Liver (tissue), 8 donors: ENCODE measurements at regions not wholly inside any gene's neighbourhood (a gene's known extent, or its start where the extent isn't known, plus 50 kb on each side); places are given as distances from the start of the nearest gene placed in this dataset.

Source experiments
- DNase-seq: peaks from one replicate; pipeline ENCODE4 v3.0.0-alpha.2; 2017; ENCODE audit warnings: low spot score
- H3K27ac ChIP-seq, 2 donors: one replicate each; pipeline ENCODE4 v1.7.0; 2013; ENCODE audit warnings: inconsistent platforms in 2 of 2, low read length in 2 of 2, control low read depth in 1 of 2, low read depth in 1 of 2, mild to moderate bottlenecking in 1 of 2
- H3K27me3 ChIP-seq, 4 donors: one replicate each; pipeline versions ENCODE4 v1.6.1 to v1.7.0; 2013; ENCODE audit warnings: low read length in 3 of 4, inconsistent platforms in 1 of 4, mild to moderate bottlenecking in 1 of 4, moderate library complexity in 1 of 4; ENCODE audit not compliant: control insufficient read depth in 4 of 4, insufficient read depth in 4 of 4
- H3K36me3 ChIP-seq, 4 donors: one replicate each; pipeline versions ENCODE4 v1.6.1 to v1.7.0; 2013; ENCODE audit warnings: low read length in 3 of 4, mild to moderate bottlenecking in 3 of 4, low read depth in 1 of 4, moderate library complexity in 1 of 4; ENCODE audit not compliant: control insufficient read depth in 4 of 4, insufficient read depth in 3 of 4
- H3K4me1 ChIP-seq, 4 donors: one replicate each; pipeline versions ENCODE4 v1.6.1 to v1.7.0; 2013; ENCODE audit warnings: low read length in 3 of 4, mild to moderate bottlenecking in 3 of 4, moderate library complexity in 1 of 4; ENCODE audit not compliant: control insufficient read depth in 4 of 4, insufficient read depth in 4 of 4
- H3K4me3 ChIP-seq, 3 donors: one replicate each; pipeline versions ENCODE4 v1.6.1 to v1.7.0; 2013; ENCODE audit warnings: low read length in 3 of 3, control low read depth in 1 of 3, low read depth in 1 of 3, mild to moderate bottlenecking in 1 of 3
- H3K9ac ChIP-seq, 2 donors: one replicate each; pipeline ENCODE4 v1.7.0; 2013; ENCODE audit warnings: low read length in 2 of 2, mild to moderate bottlenecking in 2 of 2, moderate library complexity in 2 of 2, control low read depth in 1 of 2, low read depth in 1 of 2
- H3K9me3 ChIP-seq, 4 donors: one replicate each; pipeline versions ENCODE4 v1.6.1 to v1.7.0; 2013; ENCODE audit warnings: low read length in 3 of 4; ENCODE audit not compliant: control insufficient read depth in 4 of 4
- CTCF ChIP-seq: fragments of 150-350 bp; IDR thresholded peaks from 2 replicates; pipeline ENCODE4 v1.5.1; 2017; ENCODE audit warnings: improper control_type of control experiment, low read depth, low read length; ENCODE audit not compliant: missing input control
- EGR1 ChIP-seq, 2 donors: IDR thresholded peaks; 2 replicates each; pipeline ENCODE4 v1.6.1; 2016 to 2018; ENCODE audit warnings: antibody characterized with exemption in 2 of 2, low read depth in 2 of 2
- FOXA1 ChIP-seq: IDR thresholded peaks from 2 replicates; pipeline ENCODE4 v1.6.1; 2016; ENCODE audit warnings: antibody characterized with exemption
- FOXA2 ChIP-seq: IDR thresholded peaks from 2 replicates; pipeline ENCODE4 v1.6.1; 2016; ENCODE audit warnings: antibody characterized with exemption
- HNF4A ChIP-seq, 2 donors: conservative IDR thresholded peaks; 2 replicates each; pipeline ENCODE4 v1.6.1; 2016; ENCODE audit warnings: antibody characterized with exemption in 2 of 2, mild to moderate bottlenecking in 2 of 2
- HNF4G ChIP-seq: IDR thresholded peaks from 2 replicates; pipeline ENCODE4 v1.6.1; 2016; ENCODE audit warnings: antibody characterized with exemption
- JUND ChIP-seq, 2 donors: IDR thresholded peaks; 2 replicates each; pipeline ENCODE4 v1.6.1; 2016; ENCODE audit warnings: antibody characterized with exemption in 2 of 2
- MAX ChIP-seq: IDR thresholded peaks from 2 replicates; pipeline ENCODE4 v1.6.1; 2016; ENCODE audit warnings: antibody characterized with exemption
- NR2F2 ChIP-seq: IDR thresholded peaks from 2 replicates; pipeline ENCODE4 v1.6.1; 2016; ENCODE audit warnings: antibody characterized with exemption
- RAD21 ChIP-seq, 2 donors: IDR thresholded peaks; 2 replicates each; pipeline ENCODE4 v1.6.1; 2016; ENCODE audit warnings: antibody characterized with exemption in 2 of 2, mild to moderate bottlenecking in 2 of 2
- REST ChIP-seq: IDR thresholded peaks from 2 replicates; pipeline ENCODE4 v1.6.1; 2016; ENCODE audit warnings: antibody characterized with exemption, mild to moderate bottlenecking
- RXRA ChIP-seq, 2 donors: IDR thresholded peaks; 2 replicates each; pipeline ENCODE4 v1.6.1; 2017 to 2018; ENCODE audit warnings: antibody characterized with exemption in 2 of 2, mild to moderate bottlenecking in 1 of 2
- YY1 ChIP-seq: IDR thresholded peaks from 2 replicates; pipeline ENCODE4 v1.6.1; 2016; ENCODE audit warnings: antibody characterized with exemption, mild to moderate bottlenecking
- ZBTB33 ChIP-seq: IDR thresholded peaks from 2 replicates; pipeline ENCODE4 v1.6.1; 2016; ENCODE audit warnings: antibody characterized with exemption
- WGBS: extraction: QIAGEN DNeasy Blood & Tissue Kit; methylation state at CpG from one replicate; pipeline ENCODE4 v1.1.7; 2013; 5-methylcytosine and 5-hydroxymethylcytosine counted together
- donor health status: healthy.
- donor health status: healthy.
- donor health status: healthy.
- donor health status: healthy.
- donor health status: healthy.

- 47% methylated on average over 5 of the region's 5 CpGs for WGBS
These were observed 361.6 kb downstream of the SOX11 start for GRCh38 chr2:6053743-6054142.

GRCh38 chr2:6054161-6054671 lies 362.0 kb downstream of the SOX11 start:
- Histone ChIP-seq H3K27ac (no peak overlapping the region), H3K9ac (no peak overlapping the region), H3K4me1 (no peaks in the 10 kb centered on the region), H3K9me3 (no peaks in the 10 kb centered on the region), H3K27me3 (no peaks in the 10 kb centered on the region), H3K36me3 (no peaks in the 10 kb centered on the region), H3K4me3 (no peak overlapping the region)
- no peak for DNase-seq
- 25% methylated on average over 7 of the region's 7 CpGs for WGBS
- TF ChIP-seq ZBTB33 (no peak), MAX (no peak), RXRA (IDR thresholded peaks at IDR 0.05) (no peak), RAD21 (IDR thresholded peaks at IDR 0.05) (no peak), JUND (IDR thresholded peaks at IDR 0.05) (no peak), FOXA2 (no peak), REST (no peak), EGR1 (IDR thresholded peaks at IDR 0.05; ENCODE audit: low read depth in 2 of 2) (no peak)

More at GRCh38 chr2:6053743-6054142, 361.6 kb downstream of the SOX11 start:
- Histone ChIP-seq H3K9ac (no peak overlapping the region), H3K4me1 (no peaks in the 10 kb centered on the region), H3K27ac (no peak overlapping the region), H3K4me3 (no peak overlapping the region), H3K9me3 (no peaks in the 10 kb centered on the region), H3K27me3 (no peaks in the 10 kb centered on the region), H3K36me3 (no peaks in the 10 kb centered on the region)
- TF ChIP-seq REST: no peak
- no peak for TF ChIP-seq EGR1 (IDR thresholded peaks at IDR 0.05; ENCODE audit: low read depth in 2 of 2)
- no peak for TF ChIP-seq NR2F2
- TF ChIP-seq FOXA1: no peak
- no peak for TF ChIP-seq YY1
- no peak for TF ChIP-seq HNF4G
- TF ChIP-seq HNF4A (conservative IDR thresholded peaks at IDR 0.05): no peak
- TF ChIP-seq JUND (IDR thresholded peaks at IDR 0.05): no peak
- TF ChIP-seq CTCF: no peak
- no peak for DNase-seq
